C4-2B (cell line): ENCODE measurements at regions not wholly inside any gene's neighbourhood (a gene's known extent, or its start where the extent isn't known, plus 50 kb on each side); places are given as distances from the start of the nearest gene placed in this dataset.

ENCODE experiments used
- CTCF ChIP-seq: fragments of 450-650 bp; conservative IDR thresholded peaks from 2 replicates; pipeline ENCODE4 v1.5.1; 2017; ENCODE audit warnings: mild to moderate bottlenecking
- ZFX ChIP-seq: fragments of 450-650 bp; IDR thresholded peaks from 2 replicates; pipeline ENCODE4 v1.6.1; 2017

DNA sequence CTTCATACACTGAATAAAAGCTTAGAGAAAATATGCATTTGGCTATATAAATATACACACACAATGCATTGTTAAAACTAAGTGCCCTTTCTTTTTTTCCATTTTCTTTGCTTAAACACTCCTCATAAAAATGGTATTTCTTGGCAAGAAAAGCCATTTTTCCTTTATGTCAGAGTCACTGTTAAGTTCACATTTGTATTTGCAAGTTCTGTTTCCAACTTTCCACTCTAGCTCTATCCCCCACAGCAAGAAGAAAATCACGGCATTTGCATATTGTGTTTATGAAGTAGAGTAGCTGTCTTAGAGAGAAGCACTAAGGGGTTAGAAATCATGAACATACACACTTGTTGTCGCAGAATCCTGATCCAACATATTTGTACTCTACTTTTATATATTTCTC, 662.1 kb upstream of the MEF2C start:
- TF ChIP-seq CTCF = no peak
- no peak for TF ChIP-seq ZFX
